ENCODE measurements at regions not wholly inside any gene's neighbourhood (a gene's known extent, or its start where the extent isn't known, plus 50 kb on each side); places are given as distances from the start of the nearest gene placed in this dataset.

DNA sequence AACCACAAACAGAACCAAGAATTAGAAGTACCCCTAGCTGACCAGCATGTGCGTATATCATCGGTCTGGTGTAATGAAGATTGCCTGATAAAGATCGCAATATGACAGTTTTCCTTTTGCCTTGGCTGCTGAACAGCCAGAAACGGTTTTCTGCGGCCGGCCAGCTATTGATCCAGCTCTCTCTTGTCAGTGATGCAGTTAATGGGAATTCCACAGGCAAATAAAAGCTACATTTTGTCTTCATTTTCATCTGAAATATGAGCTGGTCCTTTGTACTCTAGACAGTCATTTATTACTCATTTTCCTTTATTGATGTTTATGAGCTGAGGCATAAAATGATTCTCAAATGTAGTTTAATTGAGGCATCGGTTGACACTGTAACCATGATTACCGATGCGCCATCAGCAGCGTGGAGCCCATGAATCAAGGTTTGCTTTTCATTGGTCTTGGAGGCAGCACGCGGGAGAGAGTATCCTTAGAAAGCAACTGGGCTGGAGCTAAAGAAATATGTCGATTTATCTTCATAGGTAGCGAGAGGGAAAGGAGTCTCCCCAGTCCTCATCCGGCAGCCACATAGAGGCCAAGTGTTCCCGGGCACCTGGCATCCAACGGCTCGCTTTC is 535.2 kb downstream of the GALR1 start:
- Histone ChIP-seq H3K9ac (ENCODE audit: insufficient read depth, low read length) (no peak overlapping the region), H3K79me2 (ENCODE audit: control insufficient read depth, insufficient read depth, low read length) (no peaks in the 10 kb centered on the region), H3K4me2 (ENCODE audit: extremely low read depth, insufficient read depth, low read length) (no peak overlapping the region), H4K20me1 (ENCODE audit: control insufficient read depth, extremely low read depth, insufficient read depth, low read length) (no peaks in the 10 kb centered on the region), H3K9me3 (ENCODE audit: control insufficient read depth, insufficient read depth, low read depth, low read length) (no peaks in the 10 kb centered on the region), H3K27ac (ENCODE audit: insufficient read depth, low read length) (no peak overlapping the region), H2AFZ (ENCODE audit: low read length) (no peak overlapping the region), H3K4me1 (ENCODE audit: control insufficient read depth, extremely low read depth, insufficient read depth, low read length) (no peaks in the 10 kb centered on the region), H3K36me3 (ENCODE audit: control insufficient read depth, insufficient read depth, low read length) (no peaks in the 10 kb centered on the region), H3K27me3 (ENCODE audit: control insufficient read depth, insufficient read depth, low read length) (no peaks in the 10 kb centered on the region), H3K4me3 (replicated peaks in 1 of 4; ENCODE audit: control extremely low read depth in 1 of 4, insufficient read depth in 1 of 4, low read depth in 3 of 4, low read length in 4 of 4) (no peak overlapping the region)
- no peak for TF ChIP-seq EZH2 (IDR thresholded peaks at IDR 0.05; ENCODE audit: low read length, missing control alignments)
- TF ChIP-seq, protein P1, sequence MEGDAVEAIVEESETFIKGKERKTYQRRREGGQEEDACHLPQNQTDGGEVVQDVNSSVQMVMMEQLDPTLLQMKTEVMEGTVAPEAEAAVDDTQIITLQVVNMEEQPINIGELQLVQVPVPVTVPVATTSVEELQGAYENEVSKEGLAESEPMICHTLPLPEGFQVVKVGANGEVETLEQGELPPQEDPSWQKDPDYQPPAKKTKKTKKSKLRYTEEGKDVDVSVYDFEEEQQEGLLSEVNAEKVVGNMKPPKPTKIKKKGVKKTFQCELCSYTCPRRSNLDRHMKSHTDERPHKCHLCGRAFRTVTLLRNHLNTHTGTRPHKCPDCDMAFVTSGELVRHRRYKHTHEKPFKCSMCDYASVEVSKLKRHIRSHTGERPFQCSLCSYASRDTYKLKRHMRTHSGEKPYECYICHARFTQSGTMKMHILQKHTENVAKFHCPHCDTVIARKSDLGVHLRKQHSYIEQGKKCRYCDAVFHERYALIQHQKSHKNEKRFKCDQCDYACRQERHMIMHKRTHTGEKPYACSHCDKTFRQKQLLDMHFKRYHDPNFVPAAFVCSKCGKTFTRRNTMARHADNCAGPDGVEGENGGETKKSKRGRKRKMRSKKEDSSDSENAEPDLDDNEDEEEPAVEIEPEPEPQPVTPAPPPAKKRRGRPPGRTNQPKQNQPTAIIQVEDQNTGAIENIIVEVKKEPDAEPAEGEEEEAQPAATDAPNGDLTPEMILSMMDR (conservative IDR thresholded peaks at IDR 0.05 in 1 of 2, IDR thresholded peaks at IDR 0.05 in 1 of 2; ENCODE audit: low read depth in 1 of 2, low read length in 2 of 2): no peak
- DNase-seq (ENCODE audit: low read depth in 2 of 2): no peak

DNA sequence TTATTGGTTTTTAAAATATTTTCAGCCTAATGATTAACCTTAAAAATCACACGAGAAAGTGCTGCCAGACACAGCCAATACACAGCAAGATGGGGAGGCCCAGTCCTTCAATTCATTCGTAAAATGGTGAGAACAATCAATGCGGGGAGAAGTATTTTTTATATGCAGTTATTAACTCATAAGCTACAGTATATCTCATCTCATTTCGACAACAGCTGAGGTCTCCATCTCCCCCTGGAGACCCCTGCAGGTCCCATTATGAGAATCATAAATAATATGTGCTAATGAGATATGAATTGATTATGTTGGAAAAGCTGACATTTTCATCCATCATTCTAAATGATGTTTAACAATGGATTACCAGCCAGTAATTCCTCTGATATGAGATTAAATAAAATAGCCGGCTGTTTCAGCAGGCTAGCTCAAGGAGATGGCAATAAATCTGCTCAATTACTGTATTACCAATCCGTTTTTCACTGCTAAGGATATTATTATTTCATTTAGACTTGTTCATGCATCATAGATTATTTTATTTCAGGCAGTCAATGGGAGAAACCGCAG is 535.8 kb downstream of the GALR1 start:
- H3K27me3 ChIP-seq (ENCODE audit: control insufficient read depth, insufficient read depth, low read length): no peaks in the 10 kb centered on the region

DNA sequence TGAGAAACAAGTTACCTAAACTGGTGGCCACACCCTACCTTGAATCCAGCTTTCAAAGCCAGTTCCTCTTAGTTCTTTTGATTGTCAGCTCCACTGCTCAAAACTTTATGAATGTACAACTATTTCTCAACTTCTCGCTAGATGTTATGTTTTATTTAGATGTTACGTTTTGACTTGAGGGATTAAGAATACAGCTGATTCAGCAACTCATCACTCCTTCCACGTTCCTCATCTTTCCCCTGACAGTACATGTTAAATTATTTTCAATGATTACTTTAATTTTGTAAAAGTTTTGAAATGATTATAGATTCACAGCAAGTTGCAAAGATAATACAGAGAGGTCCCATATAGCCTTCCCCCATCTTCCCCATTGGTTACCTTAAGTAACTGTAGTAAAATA is 553.4 kb downstream of the GALR1 start:
- Histone ChIP-seq H3K27ac (ENCODE audit: insufficient read depth, low read length) (no peak overlapping the region), H3K9ac (ENCODE audit: insufficient read depth, low read length) (no peak overlapping the region), H3K4me1 (ENCODE audit: control insufficient read depth, extremely low read depth, insufficient read depth, low read length) (no peaks in the 10 kb centered on the region), H3K4me3 (replicated peaks in 1 of 4; ENCODE audit: control extremely low read depth in 1 of 4, insufficient read depth in 1 of 4, low read depth in 3 of 4, low read length in 4 of 4) (no peak overlapping the region), H3K4me2 (ENCODE audit: extremely low read depth, insufficient read depth, low read length) (no peak overlapping the region), H4K20me1 (ENCODE audit: control insufficient read depth, extremely low read depth, insufficient read depth, low read length) (no peaks in the 10 kb centered on the region), H2AFZ (ENCODE audit: low read length) (no peak overlapping the region), H3K27me3 (ENCODE audit: control insufficient read depth, insufficient read depth, low read length) (no peaks in the 10 kb centered on the region), H3K36me3 (ENCODE audit: control insufficient read depth, insufficient read depth, low read length) (no peaks in the 10 kb centered on the region), H3K9me3 (ENCODE audit: control insufficient read depth, insufficient read depth, low read depth, low read length) (no peaks in the 10 kb centered on the region), H3K79me2 (ENCODE audit: control insufficient read depth, insufficient read depth, low read length) (no peaks in the 10 kb centered on the region)
- TF ChIP-seq EZH2 (IDR thresholded peaks at IDR 0.05; ENCODE audit: low read length, missing control alignments): no peak
- TF ChIP-seq, protein P1 (conservative IDR thresholded peaks at IDR 0.05 in 1 of 2, IDR thresholded peaks at IDR 0.05 in 1 of 2; ENCODE audit: low read depth in 1 of 2, low read length in 2 of 2): no peak
- DNase-seq (ENCODE audit: low read depth in 2 of 2): no peak

More for the DNA sequence above, 535.8 kb downstream of the GALR1 start:
- H2AFZ ChIP-seq (ENCODE audit: low read length): no peak overlapping the region
- no peak overlapping the region for H3K4me3 ChIP-seq (replicated peaks in 1 of 4; ENCODE audit: control extremely low read depth in 1 of 4, insufficient read depth in 1 of 4, low read depth in 3 of 4, low read length in 4 of 4)
- H3K9ac ChIP-seq (ENCODE audit: insufficient read depth, low read length): no peak overlapping the region
- H3K79me2 ChIP-seq (ENCODE audit: control insufficient read depth, insufficient read depth, low read length): no peaks in the 10 kb centered on the region
- no peak overlapping the region for H3K4me2 ChIP-seq (ENCODE audit: extremely low read depth, insufficient read depth, low read length)
- no peak for TF ChIP-seq EZH2 (IDR thresholded peaks at IDR 0.05; ENCODE audit: low read length, missing control alignments)
- TF ChIP-seq, protein P1 (conservative IDR thresholded peaks at IDR 0.05 in 1 of 2, IDR thresholded peaks at IDR 0.05 in 1 of 2; ENCODE audit: low read depth in 1 of 2, low read length in 2 of 2): no peak
- H3K4me1 ChIP-seq (ENCODE audit: control insufficient read depth, extremely low read depth, insufficient read depth, low read length): no peaks in the 10 kb centered on the region
- H3K36me3 ChIP-seq (ENCODE audit: control insufficient read depth, insufficient read depth, low read length): no peaks in the 10 kb centered on the region
- no peaks in the 10 kb centered on the region for H3K9me3 ChIP-seq (ENCODE audit: control insufficient read depth, insufficient read depth, low read depth, low read length)
- no peak overlapping the region for H3K27ac ChIP-seq (ENCODE audit: insufficient read depth, low read length)
- no peaks in the 10 kb centered on the region for H4K20me1 ChIP-seq (ENCODE audit: control insufficient read depth, extremely low read depth, insufficient read depth, low read length)
- DNase-seq (ENCODE audit: low read depth in 2 of 2): no peak

All from fibroblast of lung (primary cell).